HEK293T (cell line): ENCODE measurements at regions not wholly inside any gene's neighbourhood (a gene's known extent, or its start where the extent isn't known, plus 50 kb on each side); places are given as distances from the start of the nearest gene placed in this dataset.

Source experiments
- BHLHE40 ChIP-seq: fragments of 450-650 bp; IDR thresholded peaks from 2 replicates; pipeline ENCODE4 v1.6.1; 2016; ENCODE audit warnings: mild to moderate bottlenecking, moderate library complexity, borderline replicate concordance
- FOXA1 ChIP-seq: fragments of 450-650 bp; IDR thresholded peaks from 2 replicates; pipeline ENCODE4 v1.6.1; 2016; ENCODE audit warnings: mild to moderate bottlenecking
- FOXK2 ChIP-seq: fragments of 450-650 bp; IDR thresholded peaks from 2 replicates; pipeline ENCODE4 v1.6.1; 2016; ENCODE audit warnings: mild to moderate bottlenecking
- ZNF384 ChIP-seq: fragments of 450-650 bp; IDR thresholded peaks from 2 replicates; pipeline ENCODE4 v1.6.1; 2016

DNA sequence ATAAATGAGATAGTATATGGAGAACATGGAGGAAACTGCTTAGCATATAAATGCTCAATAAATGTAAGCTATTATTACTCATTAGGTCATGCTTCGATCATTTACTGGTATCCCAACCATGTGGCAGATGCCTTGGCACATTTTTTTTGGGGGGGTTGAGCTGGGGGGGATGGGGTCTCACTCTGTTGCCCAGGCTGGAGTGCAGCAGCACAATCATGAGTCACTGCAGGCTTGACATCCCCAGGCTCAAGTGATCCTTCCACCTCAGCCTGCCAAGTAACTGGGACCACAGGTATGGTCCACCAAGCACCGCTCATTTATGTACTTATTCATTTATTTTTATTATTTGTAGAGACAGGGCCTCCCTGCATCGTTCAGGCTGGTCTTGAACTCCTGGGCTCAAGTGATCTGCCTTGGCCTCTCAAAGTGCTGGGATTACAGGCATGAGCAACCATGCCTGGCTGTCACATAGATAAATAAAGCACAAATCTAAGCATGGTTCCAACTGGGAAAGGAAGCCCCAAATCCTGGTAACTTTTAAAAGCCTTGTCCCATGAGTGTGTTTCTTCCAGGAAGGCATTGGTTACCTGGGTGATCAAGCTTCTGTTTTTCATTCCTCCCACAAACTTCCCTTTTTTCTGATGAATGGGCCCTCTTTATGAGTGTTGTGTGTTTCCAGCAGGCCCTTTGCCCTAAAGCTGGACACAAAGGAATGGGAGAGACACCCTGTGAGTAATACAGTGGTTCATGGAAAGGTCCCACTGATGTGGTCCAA is 147.4 kb upstream of the UMPS start:
- TF ChIP-seq FOXK2 = no peak
- no peak for TF ChIP-seq FOXA1
- TF ChIP-seq ZNF384 = no peak
- no peak for TF ChIP-seq BHLHE40
